Mesothelial cell of epicardium (in vitro differentiated cells): ENCODE measurements at regions not wholly inside any gene's neighbourhood (a gene's known extent, or its start where the extent isn't known, plus 50 kb on each side); places are given as distances from the start of the nearest gene placed in this dataset.
"Not testable (repeated sequence)": the region's sequence is repeated elsewhere in the genome, so short reads cannot be mapped to it uniquely, and the experiment has no call there.

Source experiments
- DNase-seq, 2 experiments: peaks; one replicate each; pipeline ENCODE4 v3.0.0; 2021; ENCODE audit warnings: low spot score in 2 of 2; ENCODE audit not compliant: unreplicated experiment in 2 of 2
- H3K27ac Mint-ChIP-seq: 2 replicates; pipeline ENCODE4 v1.8.0; 2021; ENCODE audit warnings: mixed read lengths
- H3K27me3 Mint-ChIP-seq: 2 replicates; pipeline ENCODE4 v1.8.0; 2021; ENCODE audit warnings: low read depth, mixed read lengths
- H3K36me3 Mint-ChIP-seq: 2 replicates; pipeline ENCODE4 v1.8.0; 2021; ENCODE audit warnings: mixed read lengths
- H3K4me1 Mint-ChIP-seq: 2 replicates; pipeline ENCODE4 v1.8.0; 2021; ENCODE audit warnings: mixed read lengths
- H3K4me3 Mint-ChIP-seq: 2 replicates; pipeline ENCODE4 v1.8.0; 2021; ENCODE audit warnings: mild to moderate bottlenecking, moderate library complexity, mixed read lengths
- H3K9me3 Mint-ChIP-seq: 2 replicates; pipeline ENCODE4 v1.8.0; 2021; ENCODE audit warnings: mixed read lengths
- TF ChIP-seq, protein P1 (sequence below): fragments of 200-600 bp; sonication (generic); IDR thresholded peaks from one replicate; pipeline ENCODE4 v1.5.0; 2021; ENCODE audit warnings: antibody characterized with exemption; ENCODE audit not compliant: unreplicated experiment

DNA sequence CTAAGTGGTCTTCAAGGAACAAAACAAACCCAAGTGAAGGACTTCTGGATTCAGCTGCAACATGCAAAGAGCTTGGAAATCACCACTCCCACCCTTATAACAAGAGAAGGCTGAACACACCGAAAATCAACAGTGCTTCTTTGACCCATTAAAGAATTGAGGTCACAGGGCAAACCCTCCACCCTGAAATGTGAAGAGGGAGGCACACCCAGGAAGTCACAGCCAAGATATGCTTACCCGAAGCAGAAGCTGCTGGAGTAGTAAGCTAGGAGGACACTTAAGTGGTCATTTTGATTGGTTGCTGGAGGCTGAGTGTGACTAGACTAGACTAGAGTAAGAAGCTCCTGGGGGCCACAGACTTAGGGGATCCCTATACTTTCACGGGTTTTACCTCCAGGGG, 188.2 kb upstream of the SSTR4 start:
- TF ChIP-seq, protein P1, sequence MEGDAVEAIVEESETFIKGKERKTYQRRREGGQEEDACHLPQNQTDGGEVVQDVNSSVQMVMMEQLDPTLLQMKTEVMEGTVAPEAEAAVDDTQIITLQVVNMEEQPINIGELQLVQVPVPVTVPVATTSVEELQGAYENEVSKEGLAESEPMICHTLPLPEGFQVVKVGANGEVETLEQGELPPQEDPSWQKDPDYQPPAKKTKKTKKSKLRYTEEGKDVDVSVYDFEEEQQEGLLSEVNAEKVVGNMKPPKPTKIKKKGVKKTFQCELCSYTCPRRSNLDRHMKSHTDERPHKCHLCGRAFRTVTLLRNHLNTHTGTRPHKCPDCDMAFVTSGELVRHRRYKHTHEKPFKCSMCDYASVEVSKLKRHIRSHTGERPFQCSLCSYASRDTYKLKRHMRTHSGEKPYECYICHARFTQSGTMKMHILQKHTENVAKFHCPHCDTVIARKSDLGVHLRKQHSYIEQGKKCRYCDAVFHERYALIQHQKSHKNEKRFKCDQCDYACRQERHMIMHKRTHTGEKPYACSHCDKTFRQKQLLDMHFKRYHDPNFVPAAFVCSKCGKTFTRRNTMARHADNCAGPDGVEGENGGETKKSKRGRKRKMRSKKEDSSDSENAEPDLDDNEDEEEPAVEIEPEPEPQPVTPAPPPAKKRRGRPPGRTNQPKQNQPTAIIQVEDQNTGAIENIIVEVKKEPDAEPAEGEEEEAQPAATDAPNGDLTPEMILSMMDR, result no peak
- Mint-ChIP-seq H3K9me3 (peaks cover 17% of the 10 kb centered on the region), H3K4me3 (no peak overlapping the region), H3K4me1 (no peaks in the 10 kb centered on the region), H3K27me3 (peaks cover 27% of the 10 kb centered on the region), H3K36me3 (no peaks in the 10 kb centered on the region), H3K27ac (no peak overlapping the region)
- DNase-seq, result no peak

DNA sequence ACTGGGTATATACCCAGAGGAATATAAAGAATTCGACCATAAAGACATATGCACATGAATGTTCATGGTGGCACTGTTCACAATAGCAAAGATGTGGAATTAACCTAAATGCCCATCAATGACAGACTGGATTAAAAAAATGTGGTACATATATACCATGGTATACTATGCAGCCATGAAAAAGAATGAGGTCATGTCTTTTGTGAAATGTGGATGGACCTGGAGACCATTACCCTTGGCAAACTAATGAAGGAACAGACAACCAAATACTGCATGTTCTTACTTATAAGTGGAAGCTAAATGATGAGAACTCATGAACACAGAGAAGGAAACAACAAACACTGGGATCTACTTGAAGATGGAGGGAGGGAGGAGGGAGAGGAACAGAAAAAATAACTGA, 186.7 kb upstream of the SSTR4 start:
- no peaks in the 10 kb centered on the region for H3K4me1 Mint-ChIP-seq
- H3K27me3 Mint-ChIP-seq, result peaks cover 15% of the 10 kb centered on the region
- H3K27ac Mint-ChIP-seq, result no peak overlapping the region
- DNase-seq, result no peak
- no peak overlapping the region for H3K4me3 Mint-ChIP-seq
- no peaks in the 10 kb centered on the region for H3K36me3 Mint-ChIP-seq
- TF ChIP-seq, protein P1, result no peak
- H3K9me3 Mint-ChIP-seq, result peaks cover 23% of the 10 kb centered on the region

DNA sequence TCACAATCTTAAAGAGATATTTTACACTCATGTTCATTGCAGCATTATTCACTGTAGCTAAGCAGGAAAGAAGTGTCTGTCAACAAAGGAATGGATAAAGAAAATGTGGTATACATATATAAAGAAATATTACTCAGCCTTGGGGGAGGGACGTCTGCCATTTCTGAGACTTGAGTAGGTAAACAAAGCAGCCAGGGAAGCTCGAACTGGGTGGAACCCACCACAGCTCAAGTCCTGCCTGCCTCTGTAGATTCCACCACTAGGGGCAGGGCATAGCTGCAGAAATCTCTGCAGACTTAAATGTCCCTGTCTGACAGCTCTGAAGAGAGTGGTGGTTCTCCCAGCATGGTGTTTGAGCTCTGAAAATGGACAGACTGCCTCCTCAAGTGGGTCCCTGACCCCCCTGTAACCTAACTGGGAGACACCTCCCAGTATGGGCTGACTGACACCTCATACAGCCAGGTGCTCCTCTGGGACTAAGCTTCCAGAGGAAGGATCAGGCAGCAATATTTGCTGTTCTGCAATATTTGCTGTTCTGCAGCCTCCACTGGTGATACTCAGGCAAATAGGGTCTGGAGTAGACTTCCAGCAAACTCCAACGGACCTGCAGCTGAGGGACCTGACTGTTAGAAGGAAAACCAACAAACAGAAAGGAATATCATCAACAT, 183.3 kb upstream of the SSTR4 start:
- not testable (repeated sequence) for H3K4me1 Mint-ChIP-seq, H3K27ac Mint-ChIP-seq, H3K4me3 Mint-ChIP-seq, H3K36me3 Mint-ChIP-seq, DNase-seq
- Mint-ChIP-seq H3K27me3 (peaks cover 19% of the 10 kb centered on the region), H3K9me3 (peaks cover 23% of the 10 kb centered on the region)
- TF ChIP-seq, protein P1, result peak; percentile 69

DNA sequence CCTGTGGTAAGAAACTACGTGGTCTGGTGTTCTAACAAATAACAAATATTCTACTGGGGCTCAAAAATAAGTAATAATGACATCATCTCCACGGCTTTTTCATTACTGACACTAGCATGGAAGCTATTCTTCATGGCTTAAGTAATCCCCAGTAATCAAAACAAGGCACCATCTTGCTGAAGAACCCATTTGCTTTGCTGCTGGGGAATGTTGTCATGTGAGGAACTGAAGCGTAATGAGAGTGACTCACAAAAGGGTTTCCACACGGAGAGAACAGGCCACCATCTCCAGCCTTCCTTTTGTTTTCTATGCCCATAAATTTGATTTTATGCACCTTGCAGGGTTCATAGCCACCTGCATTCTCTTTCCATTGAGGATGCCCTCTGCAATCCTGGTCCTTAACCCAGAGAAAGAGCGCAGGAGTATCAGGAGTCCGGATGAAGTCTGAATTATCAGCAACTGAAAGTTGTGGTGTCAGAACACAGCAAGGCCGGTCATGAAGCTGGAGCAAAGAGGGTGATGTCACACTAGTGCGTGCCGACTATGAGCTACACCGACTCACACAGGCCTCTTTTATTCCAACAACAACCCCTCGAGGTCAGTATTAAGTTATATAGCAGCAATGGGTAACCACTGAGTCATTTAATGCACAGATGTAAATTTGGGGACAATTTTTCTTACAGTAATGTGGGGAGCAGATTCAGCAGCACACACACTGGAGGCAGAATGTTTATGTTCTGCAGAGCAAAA, 173.7 kb upstream of the SSTR4 start:
- no peak overlapping the region for H3K4me3 Mint-ChIP-seq

DNA sequence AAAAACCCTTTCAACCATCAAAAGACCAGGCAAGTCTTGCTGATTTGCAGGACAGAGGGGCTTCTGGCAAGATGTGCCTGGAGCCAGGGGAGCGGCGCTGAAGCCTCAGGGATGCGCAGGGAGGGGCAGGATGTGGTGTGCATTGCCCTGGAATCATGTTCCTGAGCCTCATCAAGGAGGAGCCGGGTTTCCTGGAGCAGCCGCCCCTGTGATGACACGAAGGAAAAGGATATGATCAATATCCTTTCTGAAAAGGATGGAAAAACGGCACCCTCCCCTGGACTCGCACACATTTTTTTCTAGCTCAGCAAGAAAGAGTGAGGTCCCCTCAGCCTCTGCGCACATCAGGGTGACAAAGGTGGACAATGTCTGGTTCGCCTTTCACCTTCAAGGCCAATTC, 173.1 kb upstream of the SSTR4 start:
- TF ChIP-seq, protein P1, result no peak
- no peak overlapping the region for H3K27ac Mint-ChIP-seq
- no peaks in the 10 kb centered on the region for H3K9me3 Mint-ChIP-seq
- H3K4me3 Mint-ChIP-seq, result no peak overlapping the region
- no peak for DNase-seq
- H3K27me3 Mint-ChIP-seq, result peaks cover 54% of the 10 kb centered on the region
- no peaks in the 10 kb centered on the region for H3K4me1 Mint-ChIP-seq
- no peaks in the 10 kb centered on the region for H3K36me3 Mint-ChIP-seq

More for the DNA sequence above, 173.7 kb upstream of the SSTR4 start:
- H3K27ac Mint-ChIP-seq, result no peak overlapping the region
- H3K36me3 Mint-ChIP-seq, result no peaks in the 10 kb centered on the region
- H3K27me3 Mint-ChIP-seq, result peaks cover 49% of the 10 kb centered on the region
- DNase-seq, result no peak
- H3K9me3 Mint-ChIP-seq, result no peaks in the 10 kb centered on the region
- H3K4me1 Mint-ChIP-seq, result no peaks in the 10 kb centered on the region
- TF ChIP-seq, protein P1, result no peak
